Suppressor macrophage treated with lipopolysaccharide for 4 hours (primary cell): ENCODE measurements at regions not wholly inside any gene's neighbourhood (a gene's known extent, or its start where the extent isn't known, plus 50 kb on each side); places are given as distances from the start of the nearest gene placed in this dataset.

ENCODE experiments used
- DNase-seq: peaks from one replicate; pipeline ENCODE4 v3.0.0-alpha.2; 2020

- DNase-seq = no peak
Measured at GRCh38 chr9:117480729-117481128, 65.9 kb upstream of the ASTN2 start.

GRCh38 chr9:117480253-117480652 lies 65.4 kb upstream of the ASTN2 start:
- no peak for DNase-seq

GRCh38 chr9:117473293-117473692 lies 58.4 kb upstream of the ASTN2 start:
- no peak for DNase-seq

- DNase-seq = no peak
Measured at GRCh38 chr9:117470902-117471301, 56.0 kb upstream of the ASTN2 start.

- DNase-seq = no peak
Measured at GRCh38 chr9:117470455-117470854, 55.6 kb upstream of the ASTN2 start.

GRCh38 chr9:117466111-117466510 lies 51.3 kb upstream of the ASTN2 start:
- DNase-seq = no peak

GRCh38 chr9:117465706-117466105 lies 50.8 kb upstream of the ASTN2 start:
- DNase-seq = no peak

- no peak for DNase-seq
Measured at GRCh38 chr9:117464941-117465616, 50.2 kb upstream of the ASTN2 start.
